HEK293 (cell line): ENCODE measurements at regions not wholly inside any gene's neighbourhood (a gene's known extent, or its start where the extent isn't known, plus 50 kb on each side); places are given as distances from the start of the nearest gene placed in this dataset.
A peak's percentile ranks its signal among the peaks of the same experiment; 100 is the strongest.

Experiments used
- CTCF ChIA-PET: fragments of 350-600 bp; formaldehyde crosslinking; extraction: SDS; loops from one replicate; lab custom pipeline; 2021; ENCODE audit warnings: antibody characterized with exemption; lab: Yijun Ruan, JAX
- POLR2A ChIA-PET: fragments of 300-600 bp; formaldehyde crosslinking; extraction: SDS; loops from one replicate; lab custom pipeline; 2020; ENCODE audit warnings: antibody characterized with exemption, inconsistent platforms; lab: Yijun Ruan, JAX
- H3K27ac ChIP-seq: fragments of 200-500 bp; sonication (Bioruptor generic); 2 replicates; pipeline ENCODE4 v1.5.1; 2014; ENCODE audit warnings: low read depth, low read length, control low read depth, inconsistent platforms; ENCODE audit errors: extremely low read depth
- H3K36me3 ChIP-seq, 2 experiments: fragments of 200-500 bp in 1 of 2; sonication (Bioruptor generic) in 1 of 2; 1 replicate in 1 of 2; 2 replicates in 1 of 2; pipeline ENCODE4 v1.5.1; 2014 to 2017; ENCODE audit warnings: inconsistent platforms in 2 of 2, low read length in 2 of 2; ENCODE audit not compliant: control insufficient read depth in 2 of 2, insufficient read depth in 1 of 2
- H3K4me1 ChIP-seq: fragments of 200-500 bp; sonication (Bioruptor generic); 2 replicates; pipeline ENCODE4 v1.5.1; 2014; ENCODE audit warnings: mild to moderate bottlenecking, low read length, inconsistent platforms; ENCODE audit not compliant: control insufficient read depth, insufficient read depth
- H3K4me3 ChIP-seq: 2 replicates; pipeline ENCODE4 v1.5.1; 2011; ENCODE audit warnings: low read depth, mild to moderate bottlenecking, control low read depth, low read length, moderate library complexity
- H3K9me3 ChIP-seq: fragments of 200-500 bp; sonication (Bioruptor generic); 2 replicates; pipeline ENCODE4 v1.5.1; 2014; ENCODE audit warnings: low read depth, low read length, inconsistent platforms; ENCODE audit not compliant: control insufficient read depth, insufficient read depth
- FEZF1 ChIP-seq: fragments of 450-650 bp; formaldehyde crosslinking; IDR thresholded peaks from 2 replicates; pipeline ENCODE4 v1.5.1; 2016; ENCODE audit warnings: missing biosample characterization, missing genetic modification characterization
- GFI1B ChIP-seq: fragments of 450-650 bp; formaldehyde crosslinking; IDR thresholded peaks from 2 replicates; pipeline ENCODE4 v1.5.1; 2016; ENCODE audit warnings: missing biosample characterization, missing genetic modification characterization
- KLF8 ChIP-seq: fragments of 450-650 bp; formaldehyde crosslinking; IDR thresholded peaks from 2 replicates; pipeline ENCODE4 v1.5.1; 2016; ENCODE audit warnings: missing biosample characterization, missing genetic modification characterization
- OSR2 ChIP-seq: fragments of 450-650 bp; formaldehyde crosslinking; IDR thresholded peaks from 2 replicates; pipeline ENCODE4 v1.5.1; 2016; ENCODE audit warnings: missing biosample characterization, missing genetic modification characterization
- SALL2 ChIP-seq: fragments of 450-650 bp; formaldehyde crosslinking; IDR thresholded peaks from 2 replicates; pipeline ENCODE4 v1.5.0; 2017; ENCODE audit warnings: missing biosample characterization, mild to moderate bottlenecking, missing genetic modification characterization, borderline replicate concordance
- ZIC2 ChIP-seq: fragments of 450-650 bp; formaldehyde crosslinking; IDR thresholded peaks from 2 replicates; pipeline ENCODE4 v1.5.1; 2016; ENCODE audit warnings: missing biosample characterization, missing genetic modification characterization
- ZNF23 ChIP-seq: fragments of 450-650 bp; formaldehyde crosslinking; IDR thresholded peaks from 2 replicates; pipeline ENCODE4 v1.5.1; 2016; ENCODE audit warnings: missing biosample characterization, missing genetic modification characterization, borderline replicate concordance
- ZNF366 ChIP-seq: fragments of 450-650 bp; formaldehyde crosslinking; conservative IDR thresholded peaks from 2 replicates; pipeline ENCODE4 v1.5.1; 2016; ENCODE audit warnings: missing biosample characterization, missing genetic modification characterization
- ZNF423 ChIP-seq: fragments of 450-650 bp; formaldehyde crosslinking; IDR thresholded peaks from 2 replicates; pipeline ENCODE4 v1.5.1; 2016; ENCODE audit warnings: missing biosample characterization, missing genetic modification characterization
- ZNF521 ChIP-seq: fragments of 450-650 bp; formaldehyde crosslinking; IDR thresholded peaks from 2 replicates; pipeline ENCODE4 v1.5.1; 2017; ENCODE audit warnings: missing biosample characterization, mild to moderate bottlenecking, missing genetic modification characterization
- ZNF549 ChIP-seq: fragments of 450-650 bp; IDR thresholded peaks from 2 replicates; pipeline ENCODE4 v1.5.1; 2018; ENCODE audit warnings: missing biosample characterization, missing genetic modification characterization, mild to moderate bottlenecking, inconsistent platforms, moderate library complexity
- ZNF658 ChIP-seq: fragments of 450-650 bp; formaldehyde crosslinking; IDR thresholded peaks from 2 replicates; pipeline ENCODE4; 2016; ENCODE audit warnings: missing biosample characterization, missing genetic modification characterization
- ZNF664 ChIP-seq: fragments of 450-650 bp; formaldehyde crosslinking; IDR thresholded peaks from 2 replicates; pipeline ENCODE4 v1.5.1; 2016; ENCODE audit warnings: missing biosample characterization, missing genetic modification characterization
- ZNF843 ChIP-seq: fragments of 450-650 bp; formaldehyde crosslinking; IDR thresholded peaks from 2 replicates; pipeline ENCODE4 v1.5.1; 2016; ENCODE audit warnings: missing biosample characterization, missing genetic modification characterization
- TF ChIP-seq, protein P1 (sequence below): fragments of 450-650 bp; formaldehyde crosslinking; IDR thresholded peaks from 2 replicates; pipeline ENCODE4 v1.5.1; 2016; ENCODE audit warnings: missing biosample characterization, missing genetic modification characterization
- TF ChIP-seq, protein P2 (sequence below): fragments of 450-650 bp; formaldehyde crosslinking; conservative IDR thresholded peaks from 2 replicates; pipeline ENCODE4 v1.5.1; 2016; ENCODE audit warnings: low read depth, missing biosample characterization, missing genetic modification characterization
- TF ChIP-seq, protein P3 (sequence below): fragments of 450-650 bp; formaldehyde crosslinking; IDR thresholded peaks from 2 replicates; pipeline ENCODE4 v1.5.1; 2016; ENCODE audit warnings: missing biosample characterization, missing genetic modification characterization, borderline replicate concordance
- TF ChIP-seq, protein P4 (sequence below): fragments of 450-650 bp; formaldehyde crosslinking; IDR thresholded peaks from 2 replicates; pipeline ENCODE4 v1.5.1; 2017; ENCODE audit warnings: missing biosample characterization, missing genetic modification characterization

DNA sequence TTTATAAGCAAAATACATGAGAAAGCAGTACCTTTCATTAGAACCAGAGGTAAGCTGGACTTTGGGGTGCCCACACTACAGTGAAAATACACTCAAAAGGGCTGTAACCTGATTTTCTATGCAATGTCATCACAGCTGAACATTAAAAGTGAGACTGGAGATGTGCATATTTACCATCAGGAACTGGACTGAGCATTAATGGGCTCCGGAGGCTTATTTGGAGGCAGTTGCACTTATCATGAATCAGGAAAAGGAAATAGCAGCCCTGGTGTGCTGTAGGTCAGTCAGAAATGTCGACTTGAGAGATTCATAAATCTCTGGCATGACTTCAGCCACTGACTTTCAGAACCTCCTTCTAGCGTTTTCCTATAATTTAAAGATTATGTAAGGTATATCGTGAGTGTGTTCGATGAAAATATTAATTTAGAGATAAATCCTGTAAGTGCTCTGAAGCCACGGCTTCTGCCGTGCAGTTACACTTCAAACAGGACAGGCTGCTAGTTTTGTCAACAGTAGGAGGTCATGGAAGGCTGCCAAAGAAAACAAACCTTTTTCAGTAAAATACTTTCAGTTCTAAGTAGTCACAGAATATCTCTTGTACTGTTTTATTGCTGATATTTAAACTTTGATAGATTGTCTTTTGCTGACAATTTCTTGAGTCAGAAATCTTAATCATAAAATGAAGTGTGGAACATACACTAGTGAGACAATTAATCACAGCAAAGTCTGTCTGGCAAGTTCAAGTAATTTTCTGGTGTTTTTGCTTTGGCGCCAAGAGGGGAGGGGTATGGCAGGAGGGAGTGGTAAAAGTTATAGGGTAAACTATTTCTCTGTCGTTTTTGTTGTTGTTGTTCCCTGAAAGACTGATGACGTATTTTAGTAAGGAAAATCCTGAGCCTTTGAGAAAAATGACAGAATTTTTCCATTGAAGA lies 939.7 kb downstream of the NR2F1-AS1 start (continued):
- TF ChIP-seq, protein P1, sequence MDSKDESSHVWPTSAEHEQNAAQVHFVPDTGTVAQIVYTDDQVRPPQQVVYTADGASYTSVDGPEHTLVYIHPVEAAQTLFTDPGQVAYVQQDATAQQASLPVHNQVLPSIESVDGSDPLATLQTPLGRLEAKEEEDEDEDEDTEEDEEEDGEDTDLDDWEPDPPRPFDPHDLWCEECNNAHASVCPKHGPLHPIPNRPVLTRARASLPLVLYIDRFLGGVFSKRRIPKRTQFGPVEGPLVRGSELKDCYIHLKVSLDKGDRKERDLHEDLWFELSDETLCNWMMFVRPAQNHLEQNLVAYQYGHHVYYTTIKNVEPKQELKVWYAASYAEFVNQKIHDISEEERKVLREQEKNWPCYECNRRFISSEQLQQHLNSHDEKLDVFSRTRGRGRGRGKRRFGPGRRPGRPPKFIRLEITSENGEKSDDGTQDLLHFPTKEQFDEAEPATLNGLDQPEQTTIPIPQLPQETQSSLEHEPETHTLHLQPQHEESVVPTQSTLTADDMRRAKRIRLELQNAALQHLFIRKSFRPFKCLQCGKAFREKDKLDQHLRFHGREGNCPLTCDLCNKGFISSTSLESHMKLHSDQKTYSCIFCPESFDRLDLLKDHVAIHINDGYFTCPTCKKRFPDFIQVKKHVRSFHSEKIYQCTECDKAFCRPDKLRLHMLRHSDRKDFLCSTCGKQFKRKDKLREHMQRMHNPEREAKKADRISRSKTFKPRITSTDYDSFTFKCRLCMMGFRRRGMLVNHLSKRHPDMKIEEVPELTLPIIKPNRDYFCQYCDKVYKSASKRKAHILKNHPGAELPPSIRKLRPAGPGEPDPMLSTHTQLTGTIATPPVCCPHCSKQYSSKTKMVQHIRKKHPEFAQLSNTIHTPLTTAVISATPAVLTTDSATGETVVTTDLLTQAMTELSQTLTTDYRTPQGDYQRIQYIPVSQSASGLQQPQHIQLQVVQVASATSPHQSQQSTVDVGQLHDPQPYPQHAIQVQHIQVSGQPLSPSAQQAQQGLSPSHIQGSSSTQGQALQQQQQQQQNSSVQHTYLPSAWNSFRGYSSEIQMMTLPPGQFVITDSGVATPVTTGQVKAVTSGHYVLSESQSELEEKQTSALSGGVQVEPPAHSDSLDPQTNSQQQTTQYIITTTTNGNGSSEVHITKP (tag by site-specific recombination): peak; percentile 20; the same call in 1 of the 2 replicates
- TF ChIP-seq ZIC2 (tag by site-specific recombination): peak; percentile 30; the same call in 1 of the 2 replicates
- no peak for TF ChIP-seq ZNF521 (tag by site-specific recombination)
- TF ChIP-seq, protein P2, sequence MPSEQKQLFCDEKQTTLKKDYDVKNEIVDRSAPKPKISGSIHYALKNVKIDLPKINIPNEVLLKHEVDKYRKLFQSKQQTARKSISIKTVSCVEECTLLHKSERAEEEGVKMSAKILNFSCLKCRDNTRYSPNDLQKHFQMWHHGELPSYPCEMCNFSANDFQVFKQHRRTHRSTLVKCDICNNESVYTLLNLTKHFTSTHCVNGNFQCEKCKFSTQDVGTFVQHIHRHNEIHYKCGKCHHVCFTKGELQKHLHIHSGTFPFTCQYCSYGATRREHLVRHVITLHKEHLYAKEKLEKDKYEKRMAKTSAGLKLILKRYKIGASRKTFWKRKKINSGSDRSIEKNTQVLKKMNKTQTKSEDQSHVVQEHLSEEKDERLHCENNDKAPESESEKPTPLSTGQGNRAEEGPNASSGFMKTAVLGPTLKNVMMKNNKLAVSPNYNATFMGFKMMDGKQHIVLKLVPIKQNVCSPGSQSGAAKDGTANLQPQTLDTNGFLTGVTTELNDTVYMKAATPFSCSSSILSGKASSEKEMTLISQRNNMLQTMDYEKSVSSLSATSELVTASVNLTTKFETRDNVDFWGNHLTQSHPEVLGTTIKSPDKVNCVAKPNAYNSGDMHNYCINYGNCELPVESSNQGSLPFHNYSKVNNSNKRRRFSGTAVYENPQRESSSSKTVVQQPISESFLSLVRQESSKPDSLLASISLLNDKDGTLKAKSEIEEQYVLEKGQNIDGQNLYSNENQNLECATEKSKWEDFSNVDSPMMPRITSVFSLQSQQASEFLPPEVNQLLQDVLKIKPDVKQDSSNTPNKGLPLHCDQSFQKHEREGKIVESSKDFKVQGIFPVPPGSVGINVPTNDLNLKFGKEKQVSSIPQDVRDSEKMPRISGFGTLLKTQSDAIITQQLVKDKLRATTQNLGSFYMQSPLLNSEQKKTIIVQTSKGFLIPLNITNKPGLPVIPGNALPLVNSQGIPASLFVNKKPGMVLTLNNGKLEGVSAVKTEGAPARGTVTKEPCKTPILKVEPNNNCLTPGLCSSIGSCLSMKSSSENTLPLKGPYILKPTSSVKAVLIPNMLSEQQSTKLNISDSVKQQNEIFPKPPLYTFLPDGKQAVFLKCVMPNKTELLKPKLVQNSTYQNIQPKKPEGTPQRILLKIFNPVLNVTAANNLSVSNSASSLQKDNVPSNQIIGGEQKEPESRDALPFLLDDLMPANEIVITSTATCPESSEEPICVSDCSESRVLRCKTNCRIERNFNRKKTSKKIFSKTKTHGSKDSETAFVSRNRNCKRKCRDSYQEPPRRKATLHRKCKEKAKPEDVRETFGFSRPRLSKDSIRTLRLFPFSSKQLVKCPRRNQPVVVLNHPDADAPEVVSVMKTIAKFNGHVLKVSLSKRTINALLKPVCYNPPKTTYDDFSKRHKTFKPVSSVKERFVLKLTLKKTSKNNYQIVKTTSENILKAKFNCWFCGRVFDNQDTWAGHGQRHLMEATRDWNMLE (tag by site-specific recombination): no peak; the same call in 1 of the 2 replicates

DNA sequence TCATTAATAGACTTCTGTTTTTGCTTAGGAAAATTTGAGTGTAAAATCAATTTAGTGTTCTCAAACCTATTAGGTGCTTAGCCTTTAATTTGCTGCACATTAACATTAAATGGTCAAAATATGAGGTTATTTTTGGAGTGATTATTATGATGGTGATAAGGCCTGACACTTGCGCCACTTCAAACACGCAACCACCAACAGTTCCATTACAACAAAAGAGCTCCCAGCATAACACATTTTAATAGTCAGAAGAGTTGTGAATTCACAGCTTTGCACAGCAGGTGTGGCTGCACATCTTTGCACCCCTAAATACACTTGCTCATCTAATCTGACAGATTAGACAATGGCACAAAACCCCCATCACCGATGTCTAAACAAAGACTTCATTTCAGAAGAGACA lies 940.7 kb downstream of the NR2F1-AS1 start:
- Histone ChIP-seq H3K4me1 (peaks cover 41% of the 10 kb centered on the region), H3K4me3 (no peak overlapping the region), H3K36me3 (no peaks in the 10 kb centered on the region), H3K9me3 (no peaks in the 10 kb centered on the region), H3K27ac (peak overlapping the region; percentile 92)
- TF ChIP-seq ZNF549 (tag by site-specific recombination): no peak
- TF ChIP-seq ZNF23: no peak
- peak; percentile 21; the same call in 1 of the 2 replicates for TF ChIP-seq FEZF1
- TF ChIP-seq SALL2 (tag by site-specific recombination): no peak
- no peak for TF ChIP-seq ZNF658
- ChIA-PET CTCF (no interaction called here), POLR2A (no interaction called here)

DNA sequence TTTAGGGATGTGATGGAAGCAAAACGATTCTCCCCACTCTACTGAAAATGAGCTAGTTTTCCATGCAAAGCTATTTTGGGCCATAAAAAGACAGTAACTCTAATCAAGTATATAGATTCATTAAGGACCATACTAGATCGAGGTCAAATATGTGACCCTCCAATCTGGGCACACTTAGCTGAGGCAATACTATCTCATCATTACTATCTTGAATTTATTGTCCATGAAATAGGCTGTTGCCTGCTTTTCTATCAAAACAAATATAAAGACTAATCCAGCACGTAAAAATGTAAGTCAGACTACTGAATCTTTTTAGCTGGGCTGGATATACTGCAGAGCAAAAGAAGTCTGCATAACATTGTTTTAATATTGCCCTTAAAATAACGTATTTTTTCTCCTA lies 943.1 kb downstream of the NR2F1-AS1 start:
- ChIA-PET POLR2A (interaction anchor here (0.6 kb wide), 1 partner anchor 948 kb away, joined by 3 read pairs; no protein-coding TSS in a partner anchor), CTCF (interaction anchor here (0.7 kb wide), 1 partner anchor 123 kb away, joined by 3 read pairs; no protein-coding TSS in a partner anchor)
- TF ChIP-seq OSR2 (tag by site-specific recombination) (peak; percentile 92), ZNF366 (peak; percentile 31; the same call in 1 of the 2 replicates), KLF8 (0 out of 2 replicates have a peak, but pooled peaks have one; percentile 16), ZNF664 (tag by site-specific recombination) (peak; percentile 66), GFI1B (tag by site-specific recombination) (0 out of 2 replicates have a peak, but pooled peaks have one; percentile 37), ZNF843 (peak; percentile 91), ZNF423 (tag by site-specific recombination) (no peak)
- TF ChIP-seq, protein P3, sequence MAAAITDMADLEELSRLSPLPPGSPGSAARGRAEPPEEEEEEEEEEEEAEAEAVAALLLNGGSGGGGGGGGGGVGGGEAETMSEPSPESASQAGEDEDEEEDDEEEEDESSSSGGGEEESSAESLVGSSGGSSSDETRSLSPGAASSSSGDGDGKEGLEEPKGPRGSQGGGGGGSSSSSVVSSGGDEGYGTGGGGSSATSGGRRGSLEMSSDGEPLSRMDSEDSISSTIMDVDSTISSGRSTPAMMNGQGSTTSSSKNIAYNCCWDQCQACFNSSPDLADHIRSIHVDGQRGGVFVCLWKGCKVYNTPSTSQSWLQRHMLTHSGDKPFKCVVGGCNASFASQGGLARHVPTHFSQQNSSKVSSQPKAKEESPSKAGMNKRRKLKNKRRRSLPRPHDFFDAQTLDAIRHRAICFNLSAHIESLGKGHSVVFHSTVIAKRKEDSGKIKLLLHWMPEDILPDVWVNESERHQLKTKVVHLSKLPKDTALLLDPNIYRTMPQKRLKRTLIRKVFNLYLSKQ: no peak
- TF ChIP-seq, protein P4, sequence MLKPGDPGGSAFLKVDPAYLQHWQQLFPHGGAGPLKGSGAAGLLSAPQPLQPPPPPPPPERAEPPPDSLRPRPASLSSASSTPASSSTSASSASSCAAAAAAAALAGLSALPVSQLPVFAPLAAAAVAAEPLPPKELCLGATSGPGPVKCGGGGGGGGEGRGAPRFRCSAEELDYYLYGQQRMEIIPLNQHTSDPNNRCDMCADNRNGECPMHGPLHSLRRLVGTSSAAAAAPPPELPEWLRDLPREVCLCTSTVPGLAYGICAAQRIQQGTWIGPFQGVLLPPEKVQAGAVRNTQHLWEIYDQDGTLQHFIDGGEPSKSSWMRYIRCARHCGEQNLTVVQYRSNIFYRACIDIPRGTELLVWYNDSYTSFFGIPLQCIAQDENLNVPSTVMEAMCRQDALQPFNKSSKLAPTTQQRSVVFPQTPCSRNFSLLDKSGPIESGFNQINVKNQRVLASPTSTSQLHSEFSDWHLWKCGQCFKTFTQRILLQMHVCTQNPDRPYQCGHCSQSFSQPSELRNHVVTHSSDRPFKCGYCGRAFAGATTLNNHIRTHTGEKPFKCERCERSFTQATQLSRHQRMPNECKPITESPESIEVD: peak; percentile 84

More for the DNA sequence above, 943.1 kb downstream of the NR2F1-AS1 start:
- H3K27ac ChIP-seq: no peak overlapping the region
- H3K4me1 ChIP-seq: peaks cover 39% of the 10 kb centered on the region
- no peak overlapping the region for H3K4me3 ChIP-seq
- H3K9me3 ChIP-seq: no peaks in the 10 kb centered on the region
- H3K36me3 ChIP-seq: no peaks in the 10 kb centered on the region
